ENCODE measurements at regions not wholly inside any gene's neighbourhood (a gene's known extent, or its start where the extent isn't known, plus 50 kb on each side); places are given as distances from the start of the nearest gene placed in this dataset.

- no peak for DNase-seq (ENCODE audit: low read depth)
Measured at GRCh38 chr5:179430193-179431175, 85.2 kb upstream of the ADAMTS2 start.

- no peak for DNase-seq (ENCODE audit: low read depth)
Measured at GRCh38 chr5:179427676-179428056, 82.4 kb upstream of the ADAMTS2 start.

GRCh38 chr5:179427032-179427675, 81.9 kb upstream of the ADAMTS2 start:
- no peak for DNase-seq (ENCODE audit: low read depth)

- no peak for DNase-seq (ENCODE audit: low read depth)
Measured at GRCh38 chr5:179422908-179423481, 77.7 kb upstream of the ADAMTS2 start.

- DNase-seq (ENCODE audit: low read depth), result no peak
Measured at GRCh38 chr5:179422213-179422855, 77.1 kb upstream of the ADAMTS2 start.

GRCh38 chr5:179421144-179421901, 76.1 kb upstream of the ADAMTS2 start:
- no peak for DNase-seq (ENCODE audit: low read depth)

- no peak for DNase-seq (ENCODE audit: low read depth)
Measured at GRCh38 chr5:179420476-179420875, 75.2 kb upstream of the ADAMTS2 start.

GRCh38 chr5:179418972-179419371, 73.7 kb upstream of the ADAMTS2 start:
- DNase-seq (ENCODE audit: low read depth), result no peak

GRCh38 chr5:179417696-179418095, 72.4 kb upstream of the ADAMTS2 start:
- no peak for DNase-seq (ENCODE audit: low read depth)

- DNase-seq (ENCODE audit: low read depth), result no peak
Measured at GRCh38 chr5:179417016-179417415, 71.8 kb upstream of the ADAMTS2 start.

- no peak for DNase-seq (ENCODE audit: low read depth)
Measured at GRCh38 chr5:179416114-179416822, 71.0 kb upstream of the ADAMTS2 start.

- no peak for DNase-seq (ENCODE audit: low read depth)
Measured at GRCh38 chr5:179415291-179416060, 70.2 kb upstream of the ADAMTS2 start.

- no peak for DNase-seq (ENCODE audit: low read depth)
Measured at GRCh38 chr5:179414459-179415261, 69.4 kb upstream of the ADAMTS2 start.

- DNase-seq (ENCODE audit: low read depth), result no peak
Measured at GRCh38 chr5:179413711-179414458, 68.6 kb upstream of the ADAMTS2 start.

GRCh38 chr5:179413086-179413690, 67.9 kb upstream of the ADAMTS2 start:
- no peak for DNase-seq (ENCODE audit: low read depth)

GRCh38 chr5:179411161-179411841, 66.0 kb upstream of the ADAMTS2 start:
- no peak for DNase-seq (ENCODE audit: low read depth)

Measured in RPMI7951 (cell line).